ENCODE measurements at regions not wholly inside any gene's neighbourhood (a gene's known extent, or its start where the extent isn't known, plus 50 kb on each side); places are given as distances from the start of the nearest gene placed in this dataset.

GRCh38 chr17:73821665-73822064 is 177.4 kb upstream of the SDK2 start:
- H3K4me3 ChIP-seq (ENCODE audit: low read depth, low read length), result no peak overlapping the region
- TF ChIP-seq CTCF (conservative IDR thresholded peaks at IDR 0.05; ENCODE audit: low read depth, low read length), result no peak
- no peak for DNase-seq (ENCODE audit: low read depth)

- no peak for TF ChIP-seq CTCF (conservative IDR thresholded peaks at IDR 0.05; ENCODE audit: low read depth, low read length)
- no peak for DNase-seq (ENCODE audit: low read depth)
- H3K4me3 ChIP-seq (ENCODE audit: low read depth, low read length), result no peak overlapping the region
Observed at GRCh38 chr17:73822371-73822770, 178.1 kb upstream of the SDK2 start.

DNA sequence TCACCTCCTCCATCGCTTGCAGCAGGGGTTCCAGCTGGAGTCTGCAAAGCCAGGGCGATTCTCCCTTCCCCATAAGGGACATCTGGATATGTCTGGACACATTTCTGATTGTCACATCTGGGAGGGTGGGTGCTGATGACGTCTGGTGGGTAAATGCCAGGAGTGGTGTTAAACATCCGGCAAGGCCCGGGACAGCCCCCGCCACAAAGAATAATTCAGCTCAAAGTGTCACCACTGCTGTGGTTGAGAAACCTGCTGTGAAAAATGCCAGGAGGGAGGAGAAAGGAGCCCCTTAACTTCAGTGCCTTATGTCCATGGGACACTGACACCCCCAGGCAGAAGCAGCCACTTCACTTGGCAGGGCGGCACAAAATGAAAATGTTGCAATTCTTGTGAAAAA is 179.4 kb upstream of the SDK2 start:
- no peak for DNase-seq (ENCODE audit: low read depth)
- no peak for TF ChIP-seq CTCF (conservative IDR thresholded peaks at IDR 0.05; ENCODE audit: low read depth, low read length)
- H3K4me3 ChIP-seq (ENCODE audit: low read depth, low read length), result no peak overlapping the region

DNA sequence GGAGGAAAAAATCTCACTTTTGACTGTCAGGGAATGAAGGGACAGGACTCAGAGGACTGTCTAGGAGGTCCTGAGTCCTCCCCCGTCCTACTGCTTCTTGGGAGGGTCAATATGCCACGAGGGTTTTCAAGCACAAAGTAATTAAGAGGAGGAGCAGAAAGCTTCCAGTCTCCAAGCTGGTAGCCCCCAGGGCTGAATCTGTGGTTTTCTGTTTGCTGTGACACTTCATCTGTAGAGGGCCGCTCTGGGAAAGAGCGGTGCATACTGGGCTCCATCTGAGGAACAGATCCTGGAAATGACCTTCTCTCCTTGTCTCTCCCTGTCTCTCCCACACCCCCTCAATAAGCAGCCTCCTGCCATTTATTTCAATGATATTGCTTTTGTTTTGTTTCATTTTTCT is 180.1 kb upstream of the SDK2 start:
- no peak for TF ChIP-seq CTCF (conservative IDR thresholded peaks at IDR 0.05; ENCODE audit: low read depth, low read length)
- DNase-seq (ENCODE audit: low read depth), result no peak
- H3K4me3 ChIP-seq (ENCODE audit: low read depth, low read length), result no peak overlapping the region

- no peak for DNase-seq (ENCODE audit: low read depth)
- no peak for TF ChIP-seq CTCF (conservative IDR thresholded peaks at IDR 0.05; ENCODE audit: low read depth, low read length)
- no peak overlapping the region for H3K4me3 ChIP-seq (ENCODE audit: low read depth, low read length)
Observed at GRCh38 chr17:73826181-73826871, 182.1 kb upstream of the SDK2 start.

GRCh38 chr17:73826872-73827228 is 182.6 kb upstream of the SDK2 start:
- no peak for DNase-seq (ENCODE audit: low read depth)
- no peak overlapping the region for H3K4me3 ChIP-seq (ENCODE audit: low read depth, low read length)
- TF ChIP-seq CTCF (conservative IDR thresholded peaks at IDR 0.05; ENCODE audit: low read depth, low read length), result no peak

DNA sequence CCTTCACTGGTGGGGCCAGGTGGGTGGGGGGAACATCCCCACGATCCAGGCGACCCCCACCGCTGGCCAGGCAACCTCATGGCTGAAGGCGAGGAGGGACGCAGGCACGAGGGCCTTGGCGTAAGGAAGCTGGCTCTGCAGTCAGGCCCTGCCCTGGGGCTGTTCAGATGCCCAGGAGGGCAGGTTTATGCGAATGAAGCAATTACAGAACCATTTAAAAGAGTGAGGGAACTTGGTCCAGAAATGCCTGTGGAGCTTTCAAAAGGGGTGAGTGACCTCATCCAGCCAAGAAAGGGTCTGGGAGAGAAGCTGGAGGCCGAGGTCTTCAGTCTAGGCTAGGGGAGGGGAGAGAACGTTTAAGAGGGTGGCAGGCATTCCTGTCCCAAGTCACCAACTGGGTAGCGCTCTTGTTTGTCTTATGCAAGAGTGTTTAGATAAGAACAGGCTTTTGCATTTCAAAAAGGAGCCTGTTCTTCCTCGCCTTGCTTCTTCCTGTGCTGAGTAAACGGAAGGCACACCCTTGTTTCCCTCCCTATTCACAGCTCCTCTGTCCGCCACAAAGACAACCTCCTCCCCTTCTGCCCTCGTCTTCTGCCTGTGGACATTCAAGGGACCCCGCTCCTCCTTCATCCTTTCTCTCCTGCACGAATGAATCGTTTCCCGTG is 183.5 kb upstream of the SDK2 start:
- DNase-seq (ENCODE audit: low read depth), result no peak
- TF ChIP-seq CTCF (conservative IDR thresholded peaks at IDR 0.05; ENCODE audit: low read depth, low read length), result no peak
- no peak overlapping the region for H3K4me3 ChIP-seq (ENCODE audit: low read depth, low read length)
